H1 (cell line): ENCODE measurements at regions not wholly inside any gene's neighbourhood (a gene's known extent, or its start where the extent isn't known, plus 50 kb on each side); places are given as distances from the start of the nearest gene placed in this dataset.

Source experiments
- GTF2F1 ChIP-seq: IDR thresholded peaks from 2 replicates; pipeline ENCODE4 v1.6.1; 2012; ENCODE audit warnings: low read depth, low read length, improper control_type of control experiment, borderline replicate concordance
- HDAC2 ChIP-seq, 2 experiments: fragments of 300-600 bp in 1 of 2; sonication (generic) in 1 of 2; IDR thresholded peaks; 2 replicates each; pipeline ENCODE4 v1.6.1; 2011 to 2012; ENCODE audit warnings: low read depth in 2 of 2, low read length in 2 of 2, mild to moderate bottlenecking in 2 of 2, moderate library complexity in 2 of 2, borderline replicate concordance in 1 of 2, inconsistent platforms in 1 of 2
- POLR2A ChIP-seq, 2 experiments: IDR thresholded peaks; 1 replicate in 1 of 2; 2 replicates in 1 of 2; pipeline ENCODE4 v1.6.1; 2011; ENCODE audit warnings: low read depth in 2 of 2, low read length in 2 of 2, mild to moderate bottlenecking in 2 of 2; ENCODE audit errors: control extremely low read depth in 1 of 2
- RBBP5 ChIP-seq: IDR thresholded peaks from 2 replicates; pipeline ENCODE4 v1.7.1; 2012; ENCODE audit warnings: low read depth, mild to moderate bottlenecking, inconsistent platforms, low read length, moderate library complexity, borderline replicate concordance
- TF ChIP-seq, protein P1 (sequence below), 3 experiments: IDR thresholded peaks; 1 replicate in 2 of 3; 2 replicates in 1 of 3; pipeline versions ENCODE4 v1.5.1 to v1.6.1; 2011; ENCODE audit warnings: low read length in 3 of 3, mild to moderate bottlenecking in 3 of 3, inconsistent platforms in 2 of 3, low read depth in 1 of 3, moderate library complexity in 1 of 3; ENCODE audit not compliant: insufficient read depth in 1 of 3; ENCODE audit errors: control extremely low read depth in 1 of 3
- TF ChIP-seq, protein P2 (sequence below): fragments of 300-600 bp; sonication (generic); IDR thresholded peaks from 2 replicates; pipeline ENCODE4 v1.7.1; 2012; ENCODE audit warnings: low read length, moderate library complexity, mild to moderate bottlenecking, inconsistent platforms; ENCODE audit not compliant: insufficient replicate concordance

DNA sequence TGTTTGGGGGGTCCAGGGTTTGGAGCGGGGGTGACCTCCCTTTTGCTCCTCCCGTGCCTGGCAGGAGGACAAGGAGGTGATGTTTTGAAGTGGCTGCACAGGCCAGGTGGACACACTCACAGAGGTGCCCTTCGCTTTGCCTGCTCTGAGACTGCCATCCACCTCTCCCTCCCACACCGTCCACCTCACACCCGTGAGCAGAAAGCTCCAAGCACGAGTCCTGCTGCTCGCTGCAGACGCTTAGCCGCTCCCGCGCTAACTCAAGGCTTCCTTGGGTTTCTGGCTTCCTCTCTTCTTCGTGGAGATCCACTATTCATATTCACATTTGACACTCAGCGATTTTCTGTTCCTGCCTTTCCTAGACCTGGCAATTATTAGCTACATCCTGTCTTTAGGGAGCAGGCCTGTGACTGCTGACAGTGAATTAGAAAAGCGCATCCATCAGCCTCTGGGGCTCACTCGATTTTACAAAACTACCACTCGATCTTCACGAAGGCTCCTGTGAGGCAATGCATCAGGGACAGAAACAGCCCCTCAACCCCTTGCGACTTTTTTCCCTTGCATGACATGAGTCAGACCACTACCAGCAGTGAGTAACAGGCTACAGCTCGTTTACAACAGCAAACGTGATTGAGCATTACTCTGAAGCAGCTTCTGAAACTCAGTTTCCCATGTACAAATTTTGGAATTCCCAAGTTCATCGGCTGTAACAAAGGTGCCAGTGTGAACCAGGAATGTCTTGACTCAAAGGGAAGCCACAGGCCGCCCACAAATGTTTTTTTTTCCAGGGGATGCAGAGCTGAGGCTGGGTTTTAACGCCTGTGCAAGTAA lies 238.7 kb upstream of the SOX11 start:
- TF ChIP-seq, protein P1, sequence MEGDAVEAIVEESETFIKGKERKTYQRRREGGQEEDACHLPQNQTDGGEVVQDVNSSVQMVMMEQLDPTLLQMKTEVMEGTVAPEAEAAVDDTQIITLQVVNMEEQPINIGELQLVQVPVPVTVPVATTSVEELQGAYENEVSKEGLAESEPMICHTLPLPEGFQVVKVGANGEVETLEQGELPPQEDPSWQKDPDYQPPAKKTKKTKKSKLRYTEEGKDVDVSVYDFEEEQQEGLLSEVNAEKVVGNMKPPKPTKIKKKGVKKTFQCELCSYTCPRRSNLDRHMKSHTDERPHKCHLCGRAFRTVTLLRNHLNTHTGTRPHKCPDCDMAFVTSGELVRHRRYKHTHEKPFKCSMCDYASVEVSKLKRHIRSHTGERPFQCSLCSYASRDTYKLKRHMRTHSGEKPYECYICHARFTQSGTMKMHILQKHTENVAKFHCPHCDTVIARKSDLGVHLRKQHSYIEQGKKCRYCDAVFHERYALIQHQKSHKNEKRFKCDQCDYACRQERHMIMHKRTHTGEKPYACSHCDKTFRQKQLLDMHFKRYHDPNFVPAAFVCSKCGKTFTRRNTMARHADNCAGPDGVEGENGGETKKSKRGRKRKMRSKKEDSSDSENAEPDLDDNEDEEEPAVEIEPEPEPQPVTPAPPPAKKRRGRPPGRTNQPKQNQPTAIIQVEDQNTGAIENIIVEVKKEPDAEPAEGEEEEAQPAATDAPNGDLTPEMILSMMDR (IDR thresholded peaks at IDR 0.05; ENCODE audit: control extremely low read depth in 1 of 3, insufficient read depth in 1 of 3, low read depth in 1 of 3, low read length in 3 of 3), result no peak
- no peak for TF ChIP-seq RBBP5
- TF ChIP-seq, protein P2, sequence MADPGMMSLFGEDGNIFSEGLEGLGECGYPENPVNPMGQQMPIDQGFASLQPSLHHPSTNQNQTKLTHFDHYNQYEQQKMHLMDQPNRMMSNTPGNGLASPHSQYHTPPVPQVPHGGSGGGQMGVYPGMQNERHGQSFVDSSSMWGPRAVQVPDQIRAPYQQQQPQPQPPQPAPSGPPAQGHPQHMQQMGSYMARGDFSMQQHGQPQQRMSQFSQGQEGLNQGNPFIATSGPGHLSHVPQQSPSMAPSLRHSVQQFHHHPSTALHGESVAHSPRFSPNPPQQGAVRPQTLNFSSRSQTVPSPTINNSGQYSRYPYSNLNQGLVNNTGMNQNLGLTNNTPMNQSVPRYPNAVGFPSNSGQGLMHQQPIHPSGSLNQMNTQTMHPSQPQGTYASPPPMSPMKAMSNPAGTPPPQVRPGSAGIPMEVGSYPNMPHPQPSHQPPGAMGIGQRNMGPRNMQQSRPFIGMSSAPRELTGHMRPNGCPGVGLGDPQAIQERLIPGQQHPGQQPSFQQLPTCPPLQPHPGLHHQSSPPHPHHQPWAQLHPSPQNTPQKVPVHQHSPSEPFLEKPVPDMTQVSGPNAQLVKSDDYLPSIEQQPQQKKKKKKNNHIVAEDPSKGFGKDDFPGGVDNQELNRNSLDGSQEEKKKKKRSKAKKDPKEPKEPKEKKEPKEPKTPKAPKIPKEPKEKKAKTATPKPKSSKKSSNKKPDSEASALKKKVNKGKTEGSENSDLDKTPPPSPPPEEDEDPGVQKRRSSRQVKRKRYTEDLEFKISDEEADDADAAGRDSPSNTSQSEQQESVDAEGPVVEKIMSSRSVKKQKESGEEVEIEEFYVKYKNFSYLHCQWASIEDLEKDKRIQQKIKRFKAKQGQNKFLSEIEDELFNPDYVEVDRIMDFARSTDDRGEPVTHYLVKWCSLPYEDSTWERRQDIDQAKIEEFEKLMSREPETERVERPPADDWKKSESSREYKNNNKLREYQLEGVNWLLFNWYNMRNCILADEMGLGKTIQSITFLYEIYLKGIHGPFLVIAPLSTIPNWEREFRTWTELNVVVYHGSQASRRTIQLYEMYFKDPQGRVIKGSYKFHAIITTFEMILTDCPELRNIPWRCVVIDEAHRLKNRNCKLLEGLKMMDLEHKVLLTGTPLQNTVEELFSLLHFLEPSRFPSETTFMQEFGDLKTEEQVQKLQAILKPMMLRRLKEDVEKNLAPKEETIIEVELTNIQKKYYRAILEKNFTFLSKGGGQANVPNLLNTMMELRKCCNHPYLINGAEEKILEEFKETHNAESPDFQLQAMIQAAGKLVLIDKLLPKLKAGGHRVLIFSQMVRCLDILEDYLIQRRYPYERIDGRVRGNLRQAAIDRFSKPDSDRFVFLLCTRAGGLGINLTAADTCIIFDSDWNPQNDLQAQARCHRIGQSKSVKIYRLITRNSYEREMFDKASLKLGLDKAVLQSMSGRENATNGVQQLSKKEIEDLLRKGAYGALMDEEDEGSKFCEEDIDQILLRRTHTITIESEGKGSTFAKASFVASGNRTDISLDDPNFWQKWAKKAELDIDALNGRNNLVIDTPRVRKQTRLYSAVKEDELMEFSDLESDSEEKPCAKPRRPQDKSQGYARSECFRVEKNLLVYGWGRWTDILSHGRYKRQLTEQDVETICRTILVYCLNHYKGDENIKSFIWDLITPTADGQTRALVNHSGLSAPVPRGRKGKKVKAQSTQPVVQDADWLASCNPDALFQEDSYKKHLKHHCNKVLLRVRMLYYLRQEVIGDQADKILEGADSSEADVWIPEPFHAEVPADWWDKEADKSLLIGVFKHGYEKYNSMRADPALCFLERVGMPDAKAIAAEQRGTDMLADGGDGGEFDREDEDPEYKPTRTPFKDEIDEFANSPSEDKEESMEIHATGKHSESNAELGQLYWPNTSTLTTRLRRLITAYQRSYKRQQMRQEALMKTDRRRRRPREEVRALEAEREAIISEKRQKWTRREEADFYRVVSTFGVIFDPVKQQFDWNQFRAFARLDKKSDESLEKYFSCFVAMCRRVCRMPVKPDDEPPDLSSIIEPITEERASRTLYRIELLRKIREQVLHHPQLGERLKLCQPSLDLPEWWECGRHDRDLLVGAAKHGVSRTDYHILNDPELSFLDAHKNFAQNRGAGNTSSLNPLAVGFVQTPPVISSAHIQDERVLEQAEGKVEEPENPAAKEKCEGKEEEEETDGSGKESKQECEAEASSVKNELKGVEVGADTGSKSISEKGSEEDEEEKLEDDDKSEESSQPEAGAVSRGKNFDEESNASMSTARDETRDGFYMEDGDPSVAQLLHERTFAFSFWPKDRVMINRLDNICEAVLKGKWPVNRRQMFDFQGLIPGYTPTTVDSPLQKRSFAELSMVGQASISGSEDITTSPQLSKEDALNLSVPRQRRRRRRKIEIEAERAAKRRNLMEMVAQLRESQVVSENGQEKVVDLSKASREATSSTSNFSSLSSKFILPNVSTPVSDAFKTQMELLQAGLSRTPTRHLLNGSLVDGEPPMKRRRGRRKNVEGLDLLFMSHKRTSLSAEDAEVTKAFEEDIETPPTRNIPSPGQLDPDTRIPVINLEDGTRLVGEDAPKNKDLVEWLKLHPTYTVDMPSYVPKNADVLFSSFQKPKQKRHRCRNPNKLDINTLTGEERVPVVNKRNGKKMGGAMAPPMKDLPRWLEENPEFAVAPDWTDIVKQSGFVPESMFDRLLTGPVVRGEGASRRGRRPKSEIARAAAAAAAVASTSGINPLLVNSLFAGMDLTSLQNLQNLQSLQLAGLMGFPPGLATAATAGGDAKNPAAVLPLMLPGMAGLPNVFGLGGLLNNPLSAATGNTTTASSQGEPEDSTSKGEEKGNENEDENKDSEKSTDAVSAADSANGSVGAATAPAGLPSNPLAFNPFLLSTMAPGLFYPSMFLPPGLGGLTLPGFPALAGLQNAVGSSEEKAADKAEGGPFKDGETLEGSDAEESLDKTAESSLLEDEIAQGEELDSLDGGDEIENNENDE, result no peak
- no peak for TF ChIP-seq HDAC2 (IDR thresholded peaks at IDR 0.05; ENCODE audit: borderline replicate concordance in 1 of 2, low read depth in 2 of 2, low read length in 2 of 2)
- TF ChIP-seq GTF2F1, result no peak
- TF ChIP-seq POLR2A (IDR thresholded peaks at IDR 0.05; ENCODE audit: control extremely low read depth in 1 of 2, low read depth in 2 of 2, low read length in 2 of 2), result no peak
